Loucy (cell line): ENCODE measurements at regions not wholly inside any gene's neighbourhood (a gene's known extent, or its start where the extent isn't known, plus 50 kb on each side); places are given as distances from the start of the nearest gene placed in this dataset.

Experiments
- H2AFZ ChIP-seq: fragments of 200-600 bp; sonication (generic); 2 replicates; pipeline ENCODE4 v1.6.0; 2016; ENCODE audit warnings: antibody characterized with exemption, mild to moderate bottlenecking, low read length, moderate library complexity
- H3F3A ChIP-seq: fragments of 200-600 bp; 2 replicates; pipeline ENCODE4 v1.6.0; 2016; ENCODE audit warnings: antibody characterized with exemption, low read depth, mild to moderate bottlenecking
- H3K27me3 ChIP-seq: fragments of 200-600 bp; sonication (generic); 2 replicates; pipeline ENCODE4 v1.6.1; 2014; ENCODE audit warnings: low read length, mild to moderate bottlenecking; ENCODE audit not compliant: insufficient read depth, poor library complexity, severe bottlenecking
- H3K36me3 ChIP-seq: fragments of 200-600 bp; sonication (generic); 2 replicates; pipeline ENCODE4 v1.6.1; 2016; ENCODE audit warnings: low read length; ENCODE audit not compliant: insufficient read depth
- H3K4me1 ChIP-seq: fragments of 200-600 bp; sonication (generic); 2 replicates; pipeline ENCODE4 v1.5.1; 2014; ENCODE audit warnings: low read length, mild to moderate bottlenecking; ENCODE audit not compliant: insufficient read depth, poor library complexity, severe bottlenecking
- H3K4me2 ChIP-seq: fragments of 200-600 bp; sonication (generic); 2 replicates; pipeline ENCODE4 v1.6.0; 2014; ENCODE audit warnings: antibody characterized with exemption, low read length, low read depth, mild to moderate bottlenecking; ENCODE audit not compliant: poor library complexity, severe bottlenecking
- H3K4me3 ChIP-seq: fragments of 200-600 bp; sonication (generic); 2 replicates; pipeline ENCODE4 v1.5.1; 2014; ENCODE audit warnings: low read length, mild to moderate bottlenecking, mixed read lengths; ENCODE audit not compliant: poor library complexity, severe bottlenecking
- H3K79me2 ChIP-seq: fragments of 200-600 bp; sonication (generic); 2 replicates; pipeline ENCODE4 v1.6.1; 2014; ENCODE audit warnings: low read length; ENCODE audit not compliant: insufficient read depth
- H3K9ac ChIP-seq: fragments of 200-600 bp; sonication (generic); 2 replicates; pipeline ENCODE4 v1.6.0; 2014; ENCODE audit warnings: mild to moderate bottlenecking, low read depth, low read length, moderate library complexity; ENCODE audit not compliant: poor library complexity, severe bottlenecking
- H3K9me2 ChIP-seq: fragments of 200-600 bp; sonication (generic); replicated peaks from 2 replicates; pipeline ENCODE4 v1.6.1; 2016; ENCODE audit warnings: low read depth, low read length, mixed read lengths
- H3K9me3 ChIP-seq: fragments of 200-600 bp; sonication (generic); 2 replicates; pipeline ENCODE4 v1.6.1; 2014; ENCODE audit warnings: mild to moderate bottlenecking, antibody characterized with exemption, low read length, low read depth; ENCODE audit not compliant: insufficient read depth
- H4K20me1 ChIP-seq: fragments of 200-600 bp; sonication (generic); 2 replicates; pipeline ENCODE4 v1.6.0; 2014; ENCODE audit warnings: antibody characterized with exemption, low read length, mild to moderate bottlenecking; ENCODE audit not compliant: insufficient read depth, poor library complexity, severe bottlenecking
- CTCF ChIP-seq: fragments of 200-600 bp; sonication (generic); conservative IDR thresholded peaks from 2 replicates; pipeline ENCODE4 v1.5.1; 2014; ENCODE audit warnings: mild to moderate bottlenecking, antibody characterized with exemption, low read length
- EZH2phosphoT487 ChIP-seq: fragments of 200-600 bp; IDR thresholded peaks from 2 replicates; pipeline ENCODE4 v1.6.1; 2018; ENCODE audit warnings: antibody characterized with exemption, mild to moderate bottlenecking, moderate library complexity, borderline replicate concordance

- Histone ChIP-seq H3K4me1 (no peaks in the 10 kb centered on the region), H3K79me2 (no peaks in the 10 kb centered on the region), H3K9me3 (no peaks in the 10 kb centered on the region), H3K27me3 (no peaks in the 10 kb centered on the region), H3K4me2 (no peak overlapping the region), H3F3A (no peaks in the 10 kb centered on the region), H3K4me3 (no peak overlapping the region), H3K9ac (no peak overlapping the region), H4K20me1 (no peaks in the 10 kb centered on the region), H3K36me3 (no peaks in the 10 kb centered on the region), H3K9me2 (no peaks in the 10 kb centered on the region), H2AFZ (no peak overlapping the region)
- no peak for TF ChIP-seq CTCF
- no peak for TF ChIP-seq EZH2phosphoT487
Measured at GRCh38 chr2:147173189-147173581, 671.6 kb upstream of the ACVR2A start.

DNA sequence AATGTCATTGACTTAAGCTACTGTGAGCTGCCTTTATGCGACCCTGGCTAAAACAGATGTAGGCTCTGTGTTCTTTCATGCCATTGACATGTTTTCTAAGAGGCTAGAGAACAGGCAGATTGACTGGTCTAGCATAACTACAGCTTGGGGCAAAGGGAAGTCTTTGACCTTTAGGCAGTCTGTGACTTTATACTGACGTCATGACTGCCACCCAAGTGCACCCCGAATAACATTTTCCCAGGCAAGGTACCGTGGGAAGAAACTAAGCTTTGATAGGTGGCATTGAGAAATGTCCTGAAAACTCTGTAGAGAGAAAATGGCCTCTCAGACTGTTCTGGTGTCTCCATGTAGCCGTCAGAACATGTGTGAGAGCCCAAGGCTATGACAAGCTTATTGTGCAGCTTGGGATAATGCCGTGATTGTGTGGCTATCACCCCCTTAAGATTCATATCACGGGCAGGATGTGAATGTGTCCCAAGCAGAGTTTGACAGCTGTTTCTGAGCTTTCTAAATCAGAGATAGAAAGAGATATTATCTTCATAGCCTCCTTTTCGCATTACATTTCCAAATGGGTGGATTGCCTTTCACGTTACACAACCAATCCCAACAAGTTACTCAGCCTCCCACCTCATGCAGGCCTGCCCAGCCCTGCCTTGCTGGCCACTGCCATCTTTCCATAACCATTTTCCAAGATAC is 672.2 kb upstream of the ACVR2A start:
- Histone ChIP-seq H3K9ac (no peak overlapping the region), H3K4me2 (no peak overlapping the region)

DNA sequence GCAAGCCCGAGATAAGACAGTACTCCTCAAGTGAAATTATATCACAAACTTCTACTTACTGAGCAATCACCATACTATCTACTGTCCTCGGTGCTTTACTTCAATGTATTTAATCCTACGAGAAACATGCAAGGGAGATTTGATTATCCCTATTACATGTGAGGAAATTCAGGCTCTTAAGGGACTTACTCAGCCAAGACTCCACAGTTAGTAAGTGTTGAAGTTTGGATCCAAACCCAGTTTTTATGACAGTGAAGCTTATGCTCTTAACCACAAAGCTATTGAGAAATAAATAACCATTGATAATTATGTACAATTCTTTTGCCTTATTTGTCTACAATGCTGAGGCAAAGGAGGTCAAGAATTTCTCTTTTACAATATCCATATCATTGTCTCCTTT is 672.9 kb upstream of the ACVR2A start:
- Histone ChIP-seq H3K27me3 (no peaks in the 10 kb centered on the region), H3K9me2 (no peaks in the 10 kb centered on the region), H3K4me1 (no peaks in the 10 kb centered on the region), H3F3A (no peaks in the 10 kb centered on the region), H3K36me3 (no peaks in the 10 kb centered on the region), H3K9ac (no peak overlapping the region), H3K9me3 (no peaks in the 10 kb centered on the region), H3K4me3 (no peak overlapping the region), H2AFZ (no peak overlapping the region), H3K79me2 (no peaks in the 10 kb centered on the region), H3K4me2 (no peak overlapping the region), H4K20me1 (no peaks in the 10 kb centered on the region)
- TF ChIP-seq EZH2phosphoT487 (no peak), CTCF (no peak)

More for the DNA sequence above, 672.2 kb upstream of the ACVR2A start:
- TF ChIP-seq EZH2phosphoT487 (no peak), CTCF (no peak)
- Histone ChIP-seq H3K36me3 (no peaks in the 10 kb centered on the region), H3K4me3 (no peak overlapping the region), H3K9me2 (no peaks in the 10 kb centered on the region), H2AFZ (no peak overlapping the region), H4K20me1 (no peaks in the 10 kb centered on the region), H3F3A (no peaks in the 10 kb centered on the region), H3K27me3 (no peaks in the 10 kb centered on the region), H3K79me2 (no peaks in the 10 kb centered on the region), H3K9me3 (no peaks in the 10 kb centered on the region), H3K4me1 (no peaks in the 10 kb centered on the region)
